Ishikawa (cell line): ENCODE measurements at regions not wholly inside any gene's neighbourhood (a gene's known extent, or its start where the extent isn't known, plus 50 kb on each side); places are given as distances from the start of the nearest gene placed in this dataset.

Experiments used
- CEBPB ChIP-seq: IDR thresholded peaks from 2 replicates; pipeline ENCODE4 v1.6.1; 2012
- CREB1 ChIP-seq: IDR thresholded peaks from 2 replicates; pipeline ENCODE4 v1.6.1; 2012; ENCODE audit warnings: low read depth
- EGR1 ChIP-seq: IDR thresholded peaks from 2 replicates; pipeline ENCODE4 v1.6.1; 2012
- EP300 ChIP-seq: IDR thresholded peaks from 2 replicates; pipeline ENCODE4 v1.6.1; 2012; ENCODE audit warnings: borderline replicate concordance
- FOXM1 ChIP-seq: IDR thresholded peaks from 2 replicates; pipeline ENCODE4 v1.6.1; 2012; ENCODE audit warnings: low read depth, borderline replicate concordance
- MAX ChIP-seq: IDR thresholded peaks from 2 replicates; pipeline ENCODE4 v1.6.1; 2012
- NFIC ChIP-seq: IDR thresholded peaks from 2 replicates; pipeline ENCODE4 v1.6.1; 2012
- RAD21 ChIP-seq: IDR thresholded peaks from 2 replicates; pipeline ENCODE4 v1.6.1; 2012; ENCODE audit warnings: low read depth
- TAF1 ChIP-seq: IDR thresholded peaks from 2 replicates; pipeline ENCODE4 v1.6.1; 2012; ENCODE audit warnings: low read depth, mild to moderate bottlenecking
- TCF12 ChIP-seq: IDR thresholded peaks from 2 replicates; pipeline ENCODE4 v1.6.1; 2012; ENCODE audit warnings: low read depth
- TEAD4 ChIP-seq: IDR thresholded peaks from 2 replicates; pipeline ENCODE4 v1.6.1; 2012
- YY1 ChIP-seq: IDR thresholded peaks from 2 replicates; pipeline ENCODE4 v1.6.1; 2012; ENCODE audit warnings: low read depth
- ZBTB7A ChIP-seq: IDR thresholded peaks from 2 replicates; pipeline ENCODE4 v1.6.1; 2012; ENCODE audit warnings: low read depth
- TF ChIP-seq, protein P1 (sequence below): IDR thresholded peaks from 2 replicates; pipeline ENCODE4 v1.6.1; 2012
- TF ChIP-seq, protein P2 (sequence below): IDR thresholded peaks from 2 replicates; pipeline ENCODE4 v1.6.1; 2012; ENCODE audit warnings: low read depth, mild to moderate bottlenecking

GRCh38 chr13:34363266-34363665 is 545.3 kb downstream of the RFC3 start:
- no peak for TF ChIP-seq ZBTB7A
- no peak for TF ChIP-seq CEBPB
- TF ChIP-seq TEAD4 = no peak
- no peak for TF ChIP-seq YY1
- no peak for TF ChIP-seq MAX
- TF ChIP-seq EGR1 = no peak
- no peak for TF ChIP-seq CREB1
- no peak for TF ChIP-seq EP300
- TF ChIP-seq TAF1 = no peak
- TF ChIP-seq TCF12 = no peak
- no peak for TF ChIP-seq NFIC

GRCh38 chr13:34364633-34365032 is 546.7 kb downstream of the RFC3 start:
- TF ChIP-seq NFIC (no peak), YY1 (no peak), ZBTB7A (no peak), EGR1 (no peak), RAD21 (no peak), CEBPB (no peak)
- TF ChIP-seq, protein P1, sequence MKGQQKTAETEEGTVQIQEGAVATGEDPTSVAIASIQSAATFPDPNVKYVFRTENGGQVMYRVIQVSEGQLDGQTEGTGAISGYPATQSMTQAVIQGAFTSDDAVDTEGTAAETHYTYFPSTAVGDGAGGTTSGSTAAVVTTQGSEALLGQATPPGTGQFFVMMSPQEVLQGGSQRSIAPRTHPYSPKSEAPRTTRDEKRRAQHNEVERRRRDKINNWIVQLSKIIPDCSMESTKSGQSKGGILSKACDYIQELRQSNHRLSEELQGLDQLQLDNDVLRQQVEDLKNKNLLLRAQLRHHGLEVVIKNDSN = no peak

DNA sequence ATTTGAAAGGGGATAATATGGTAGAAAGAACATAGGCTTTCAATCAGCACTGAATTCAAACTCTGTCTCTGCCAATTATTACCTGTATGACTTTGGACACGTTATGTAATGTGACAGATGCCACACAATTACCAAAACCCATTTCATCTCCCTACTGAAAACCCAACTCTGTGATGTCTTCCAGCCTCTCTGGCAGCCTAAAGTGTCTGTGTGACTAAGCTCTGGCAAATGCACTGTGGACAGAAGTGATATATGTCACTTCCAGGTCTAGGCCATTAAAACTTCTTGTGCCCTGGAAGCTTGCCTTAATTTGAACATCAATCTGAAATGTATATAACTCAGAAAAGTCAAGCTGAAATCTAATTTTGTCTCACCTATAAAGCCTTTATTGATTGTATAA is 552.0 kb downstream of the RFC3 start:
- TF ChIP-seq, protein P1 = no peak
- no peak for TF ChIP-seq NFIC
- no peak for TF ChIP-seq EGR1

DNA sequence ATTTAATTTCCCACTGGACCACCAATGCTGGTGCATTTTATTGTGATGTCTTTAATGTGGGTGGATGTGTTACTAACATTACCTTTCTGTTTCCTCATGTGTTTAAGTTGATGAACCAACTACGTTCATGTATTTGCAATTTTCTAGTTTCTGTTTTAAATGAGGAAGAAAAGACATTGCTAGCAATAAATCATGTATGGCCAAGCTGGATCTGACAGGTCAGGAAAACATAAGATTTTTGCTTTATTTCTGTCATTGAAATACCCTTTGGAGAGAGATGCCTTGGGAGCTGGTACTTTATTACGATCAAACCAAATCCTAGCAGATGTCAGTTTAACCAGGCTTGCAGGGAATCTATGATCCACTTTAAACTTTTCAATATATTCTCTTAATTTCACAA is 553.2 kb downstream of the RFC3 start:
- no peak for TF ChIP-seq ZBTB7A
- no peak for TF ChIP-seq NFIC
- no peak for TF ChIP-seq CEBPB
- no peak for TF ChIP-seq TAF1
- no peak for TF ChIP-seq CREB1
- TF ChIP-seq EP300 = no peak
- no peak for TF ChIP-seq RAD21
- TF ChIP-seq, protein P1 = no peak
- no peak for TF ChIP-seq MAX
- no peak for TF ChIP-seq YY1
- TF ChIP-seq EGR1 = no peak
- TF ChIP-seq FOXM1 = no peak
- no peak for TF ChIP-seq TEAD4
- TF ChIP-seq TCF12 = no peak
- TF ChIP-seq, protein P2, sequence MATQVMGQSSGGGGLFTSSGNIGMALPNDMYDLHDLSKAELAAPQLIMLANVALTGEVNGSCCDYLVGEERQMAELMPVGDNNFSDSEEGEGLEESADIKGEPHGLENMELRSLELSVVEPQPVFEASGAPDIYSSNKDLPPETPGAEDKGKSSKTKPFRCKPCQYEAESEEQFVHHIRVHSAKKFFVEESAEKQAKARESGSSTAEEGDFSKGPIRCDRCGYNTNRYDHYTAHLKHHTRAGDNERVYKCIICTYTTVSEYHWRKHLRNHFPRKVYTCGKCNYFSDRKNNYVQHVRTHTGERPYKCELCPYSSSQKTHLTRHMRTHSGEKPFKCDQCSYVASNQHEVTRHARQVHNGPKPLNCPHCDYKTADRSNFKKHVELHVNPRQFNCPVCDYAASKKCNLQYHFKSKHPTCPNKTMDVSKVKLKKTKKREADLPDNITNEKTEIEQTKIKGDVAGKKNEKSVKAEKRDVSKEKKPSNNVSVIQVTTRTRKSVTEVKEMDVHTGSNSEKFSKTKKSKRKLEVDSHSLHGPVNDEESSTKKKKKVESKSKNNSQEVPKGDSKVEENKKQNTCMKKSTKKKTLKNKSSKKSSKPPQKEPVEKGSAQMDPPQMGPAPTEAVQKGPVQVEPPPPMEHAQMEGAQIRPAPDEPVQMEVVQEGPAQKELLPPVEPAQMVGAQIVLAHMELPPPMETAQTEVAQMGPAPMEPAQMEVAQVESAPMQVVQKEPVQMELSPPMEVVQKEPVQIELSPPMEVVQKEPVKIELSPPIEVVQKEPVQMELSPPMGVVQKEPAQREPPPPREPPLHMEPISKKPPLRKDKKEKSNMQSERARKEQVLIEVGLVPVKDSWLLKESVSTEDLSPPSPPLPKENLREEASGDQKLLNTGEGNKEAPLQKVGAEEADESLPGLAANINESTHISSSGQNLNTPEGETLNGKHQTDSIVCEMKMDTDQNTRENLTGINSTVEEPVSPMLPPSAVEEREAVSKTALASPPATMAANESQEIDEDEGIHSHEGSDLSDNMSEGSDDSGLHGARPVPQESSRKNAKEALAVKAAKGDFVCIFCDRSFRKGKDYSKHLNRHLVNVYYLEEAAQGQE = no peak

DNA sequence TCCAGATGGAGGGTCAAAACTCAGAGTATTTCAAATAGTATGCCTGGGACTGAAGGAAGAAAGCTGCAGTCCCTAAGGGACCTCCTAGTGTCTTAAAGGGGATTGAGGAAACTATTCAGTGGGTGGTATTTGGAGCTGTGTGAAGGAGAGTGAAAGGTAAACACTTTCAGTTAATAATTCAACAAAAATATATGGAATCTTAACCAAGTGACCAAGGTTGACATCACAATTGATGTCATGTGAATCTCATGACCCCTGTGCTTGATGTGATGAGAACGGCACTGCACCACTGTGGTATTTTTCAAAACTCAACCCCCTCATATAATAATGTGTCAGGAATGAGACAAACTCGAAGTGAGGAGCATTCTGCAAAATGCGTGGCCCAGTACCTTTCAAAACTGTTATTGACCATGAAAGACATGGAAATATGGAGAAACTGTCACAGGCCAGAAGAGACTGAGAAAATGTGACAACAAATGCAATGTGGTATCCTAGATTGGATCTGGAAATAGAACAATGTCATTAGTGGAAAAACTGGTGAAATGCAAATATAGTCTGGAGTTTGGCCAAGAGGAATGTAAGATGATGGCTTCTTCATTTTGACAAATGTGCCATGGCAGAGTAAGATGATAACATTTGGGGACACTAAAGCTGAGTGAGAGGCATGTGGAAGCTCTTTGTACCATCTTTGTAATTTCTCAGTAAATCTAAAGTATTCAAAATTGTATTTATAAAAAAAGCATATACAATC is 553.9 kb downstream of the RFC3 start:
- TF ChIP-seq, protein P2 = no peak
- TF ChIP-seq RAD21 (no peak), TEAD4 (no peak), TAF1 (no peak), EP300 (no peak)
- TF ChIP-seq, protein P1 = no peak

GRCh38 chr13:34372581-34372980 is 554.6 kb downstream of the RFC3 start:
- TF ChIP-seq EGR1 (no peak), TCF12 (no peak), MAX (no peak), NFIC (no peak), RAD21 (no peak), CEBPB (no peak), FOXM1 (no peak), TEAD4 (no peak), CREB1 (no peak), YY1 (no peak), ZBTB7A (no peak)
- TF ChIP-seq, protein P1 = no peak
- TF ChIP-seq, protein P2 = no peak
